Upper lobe of left lung (tissue), 6 donors: ENCODE measurements at regions not wholly inside any gene's neighbourhood (a gene's known extent, or its start where the extent isn't known, plus 50 kb on each side); places are given as distances from the start of the nearest gene placed in this dataset.

Experiments used
- ATAC-seq, 2 donors: fragments of 200-7000 bp; cut with Tn5 transposase; one replicate each; pipeline ENCODE4 v1.9.1; 2022; ENCODE audit warnings: mild to moderate bottlenecking in 2 of 2, moderate library complexity in 2 of 2; ENCODE audit not compliant: low FRiP score in 2 of 2
- DNase-seq, 2 donors: peaks; one replicate each; pipeline ENCODE4 v3.0.0-alpha.2; 2019 to 2020
- H3K27ac ChIP-seq, 4 donors: fragments of 200-600 bp; sonication (generic); one replicate each; pipeline ENCODE4 v1.5.1; 2016 to 2019
- H3K27me3 ChIP-seq, 4 donors: fragments of 200-600 bp; sonication (generic); one replicate each; pipeline ENCODE4 v1.5.1; 2017 to 2019
- H3K36me3 ChIP-seq, 4 donors: fragments of 200-600 bp; sonication (generic); one replicate each; pipeline ENCODE4 v1.5.1; 2016 to 2019
- H3K4me1 ChIP-seq, 4 donors: fragments of 200-600 bp; sonication (generic); one replicate each; pipeline ENCODE4 v1.5.1; 2018 to 2019
- H3K4me3 ChIP-seq, 4 donors: fragments of 200-600 bp; sonication (generic); one replicate each; pipeline ENCODE4 v1.5.1; 2017 to 2019; ENCODE audit warnings: mild to moderate bottlenecking in 2 of 4, moderate library complexity in 1 of 4
- H3K9me3 ChIP-seq, 4 donors: fragments of 200-600 bp; sonication (generic); one replicate each; pipeline ENCODE4 v1.5.1; 2018 to 2019
- EP300 ChIP-seq, 4 donors: sonication (generic); formaldehyde crosslinking; IDR thresholded peaks; one replicate each; pipeline ENCODE4 v1.5.1; 2017; ENCODE audit warnings: antibody characterized with exemption in 4 of 4, control low read depth in 2 of 4
- POLR2A ChIP-seq, 4 donors: fragments of 450-650 bp; IDR thresholded peaks; one replicate each; pipeline ENCODE4 v1.5.1; 2016 to 2017; ENCODE audit warnings: antibody characterized with exemption in 4 of 4, mild to moderate bottlenecking in 2 of 4
- POLR2AphosphoS5 ChIP-seq, 2 donors: sonication (generic); formaldehyde crosslinking; IDR thresholded peaks; one replicate each; pipeline ENCODE4 v1.5.1; 2017; ENCODE audit warnings: antibody characterized with exemption in 2 of 2
- WGBS, 2 donors: methylation state at CpG; one replicate each; pipeline ENCODE4 v1.1.5; 2017 to 2018; 5-methylcytosine and 5-hydroxymethylcytosine counted together
- TF ChIP-seq, protein P1 (sequence below), 6 experiments: fragments of 450-650 bp in 4 of 6; fragments of 200-600 bp in 2 of 6; sonication (generic) in 2 of 6; IDR thresholded peaks; one replicate each; pipeline ENCODE4 v1.5.1; 2016 to 2019; ENCODE audit warnings: antibody characterized with exemption in 6 of 6
- donor health status: DM: no; HTN: no; CAD: no; lungs with moderate emphysema.
- donor health status: DM: no; HTN: yes; CAD: no; lungs with severe emphysema.

DNA sequence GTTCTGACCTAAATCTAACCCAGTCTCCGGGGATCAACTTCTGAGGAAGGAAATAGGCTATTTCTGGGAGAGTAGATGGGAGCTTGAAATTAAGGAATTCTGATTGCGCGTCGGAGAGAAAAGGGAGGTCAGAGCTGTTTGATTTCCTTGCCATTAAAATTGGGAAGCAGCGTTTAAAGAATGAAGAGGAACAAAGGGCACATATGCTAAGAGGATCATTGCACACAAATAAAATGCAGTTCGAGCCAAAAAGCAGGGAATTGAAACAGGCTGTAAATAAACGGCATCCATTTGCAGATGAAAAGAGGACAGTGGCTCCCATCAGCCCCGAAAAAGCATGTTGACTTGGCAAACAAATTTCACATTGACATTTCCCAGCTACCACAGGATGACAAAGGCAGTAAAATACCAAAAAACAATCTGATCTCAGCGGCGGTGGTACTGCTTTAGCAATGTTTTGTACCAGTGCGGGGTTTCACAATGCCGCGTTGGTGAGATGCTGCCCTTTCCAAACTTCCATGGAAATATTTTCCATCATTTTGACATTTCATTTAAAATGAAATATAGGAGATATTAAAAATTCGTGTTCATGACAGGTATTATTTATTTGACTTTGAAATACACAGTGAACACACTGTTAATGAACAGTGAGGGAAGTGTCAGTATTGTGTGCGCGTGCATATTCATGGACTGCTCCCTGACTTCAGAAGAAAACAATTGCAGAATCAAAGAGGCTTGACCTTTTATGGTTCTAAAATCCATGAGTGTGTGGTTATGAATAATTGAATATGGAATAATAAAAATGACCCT lies 108.8 kb downstream of the SQOR start:
- Histone ChIP-seq H3K4me1 (no peaks in the 10 kb centered on the region), H3K36me3 (no peaks in the 10 kb centered on the region), H3K9me3 (no peaks in the 10 kb centered on the region), H3K4me3 (no peak overlapping the region), H3K27ac (no peak overlapping the region), H3K27me3 (no peaks in the 10 kb centered on the region)
- no peak for DNase-seq
- ATAC-seq = no peak
- 57 to 60% methylated on average over 16 of the region's 16 CpGs for WGBS, 2 donors
- TF ChIP-seq EP300 (IDR thresholded peaks at IDR 0.05) (no peak), POLR2A (IDR thresholded peaks at IDR 0.05) (no peak), POLR2AphosphoS5 (IDR thresholded peaks at IDR 0.05) (no peak)
- TF ChIP-seq, protein P1, sequence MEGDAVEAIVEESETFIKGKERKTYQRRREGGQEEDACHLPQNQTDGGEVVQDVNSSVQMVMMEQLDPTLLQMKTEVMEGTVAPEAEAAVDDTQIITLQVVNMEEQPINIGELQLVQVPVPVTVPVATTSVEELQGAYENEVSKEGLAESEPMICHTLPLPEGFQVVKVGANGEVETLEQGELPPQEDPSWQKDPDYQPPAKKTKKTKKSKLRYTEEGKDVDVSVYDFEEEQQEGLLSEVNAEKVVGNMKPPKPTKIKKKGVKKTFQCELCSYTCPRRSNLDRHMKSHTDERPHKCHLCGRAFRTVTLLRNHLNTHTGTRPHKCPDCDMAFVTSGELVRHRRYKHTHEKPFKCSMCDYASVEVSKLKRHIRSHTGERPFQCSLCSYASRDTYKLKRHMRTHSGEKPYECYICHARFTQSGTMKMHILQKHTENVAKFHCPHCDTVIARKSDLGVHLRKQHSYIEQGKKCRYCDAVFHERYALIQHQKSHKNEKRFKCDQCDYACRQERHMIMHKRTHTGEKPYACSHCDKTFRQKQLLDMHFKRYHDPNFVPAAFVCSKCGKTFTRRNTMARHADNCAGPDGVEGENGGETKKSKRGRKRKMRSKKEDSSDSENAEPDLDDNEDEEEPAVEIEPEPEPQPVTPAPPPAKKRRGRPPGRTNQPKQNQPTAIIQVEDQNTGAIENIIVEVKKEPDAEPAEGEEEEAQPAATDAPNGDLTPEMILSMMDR (IDR thresholded peaks at IDR 0.05) = no peak

DNA sequence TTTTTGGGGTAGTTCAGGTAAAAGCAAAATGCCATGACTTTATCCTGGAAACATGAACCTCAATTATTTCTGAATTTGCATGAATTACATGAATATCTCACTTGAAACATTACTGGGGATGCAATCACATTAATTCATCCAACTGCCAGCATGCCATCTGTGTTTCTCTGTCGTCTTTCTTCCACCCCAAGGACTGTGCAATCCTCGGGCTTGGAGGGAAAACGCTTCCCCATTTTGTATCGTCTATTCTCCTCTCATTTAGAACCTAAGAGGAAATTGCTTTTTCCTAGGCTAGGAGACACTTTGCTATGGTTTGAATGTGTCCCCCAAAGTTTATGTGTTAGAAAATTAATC lies 109.4 kb downstream of the SQOR start:
- no peak overlapping the region for H3K27ac ChIP-seq
- H3K4me1 ChIP-seq = no peaks in the 10 kb centered on the region
- DNase-seq (no peak), ATAC-seq (no peak)
- no peak for TF ChIP-seq POLR2AphosphoS5 (IDR thresholded peaks at IDR 0.05)
- TF ChIP-seq POLR2A (IDR thresholded peaks at IDR 0.05) = no peak
- TF ChIP-seq, protein P1 (IDR thresholded peaks at IDR 0.05) = no peak
- no peak for TF ChIP-seq EP300 (IDR thresholded peaks at IDR 0.05)
- no peaks in the 10 kb centered on the region for H3K36me3 ChIP-seq
- no peaks in the 10 kb centered on the region for H3K9me3 ChIP-seq
- no peak overlapping the region for H3K4me3 ChIP-seq
- 51 to 72% methylated on average over 4 of the region's 4 CpGs for WGBS, 2 donors
- no peaks in the 10 kb centered on the region for H3K27me3 ChIP-seq

DNA sequence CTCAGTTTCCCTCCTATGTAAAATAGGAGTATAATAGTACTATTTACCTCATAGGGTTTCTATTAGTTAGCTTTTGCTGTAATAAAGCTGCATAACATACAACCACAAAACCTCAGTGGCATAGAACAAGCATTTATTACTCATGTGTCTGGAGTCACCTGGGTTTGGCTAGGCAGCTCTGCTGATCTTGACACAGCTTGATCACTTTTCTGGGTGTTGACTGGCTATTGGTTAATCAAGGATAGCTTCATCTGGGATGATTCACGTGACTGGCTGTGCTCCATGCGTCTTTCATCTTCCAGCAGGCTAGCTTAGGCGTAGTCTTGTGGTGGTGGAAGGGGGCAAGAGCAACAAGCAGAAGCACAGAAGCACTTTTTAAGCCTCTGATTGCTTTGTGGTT lies 112.6 kb downstream of the SQOR start:
- DNase-seq (no peak), ATAC-seq (no peak)
- WGBS, 2 donors = 68% methylated on average over 3 of the region's 3 CpGs
- no peak overlapping the region for H3K4me3 ChIP-seq
- H3K27me3 ChIP-seq = no peaks in the 10 kb centered on the region
- H3K36me3 ChIP-seq = no peaks in the 10 kb centered on the region
- H3K9me3 ChIP-seq = no peaks in the 10 kb centered on the region
- no peak overlapping the region for H3K27ac ChIP-seq
- TF ChIP-seq EP300 (IDR thresholded peaks at IDR 0.05) (no peak), POLR2AphosphoS5 (IDR thresholded peaks at IDR 0.05) (no peak), POLR2A (IDR thresholded peaks at IDR 0.05) (no peak)
- TF ChIP-seq, protein P1 (IDR thresholded peaks at IDR 0.05) = no peak
- no peaks in the 10 kb centered on the region for H3K4me1 ChIP-seq

DNA sequence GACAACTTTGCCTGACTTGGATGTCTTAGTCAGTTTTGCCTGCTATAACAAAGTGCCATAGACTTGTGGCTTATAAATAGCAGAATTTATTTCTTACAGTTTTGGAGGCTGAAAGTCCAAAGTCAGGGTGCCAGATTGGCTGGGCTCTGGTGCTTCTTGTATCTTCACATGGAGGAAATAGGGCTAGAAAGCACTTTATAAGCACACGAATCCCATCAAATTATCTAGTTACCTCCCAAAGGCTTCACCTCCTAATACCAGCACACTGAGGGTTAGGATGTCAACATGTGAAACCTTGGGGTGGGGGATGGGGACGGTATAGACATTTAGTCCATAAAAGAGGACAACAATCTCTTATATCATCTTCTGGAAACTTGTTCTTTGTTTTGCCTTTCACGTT lies 116.8 kb downstream of the SQOR start:
- WGBS, 2 donors = 61 to 62% methylated on average over 3 of the region's 3 CpGs
- H3K27ac ChIP-seq = no peak overlapping the region
- TF ChIP-seq, protein P1 (IDR thresholded peaks at IDR 0.05) = no peak
- TF ChIP-seq POLR2AphosphoS5 (IDR thresholded peaks at IDR 0.05) = no peak
- TF ChIP-seq POLR2A (IDR thresholded peaks at IDR 0.05) = no peak
- no peak for TF ChIP-seq EP300 (IDR thresholded peaks at IDR 0.05)
- no peaks in the 10 kb centered on the region for H3K9me3 ChIP-seq
- no peaks in the 10 kb centered on the region for H3K36me3 ChIP-seq
- ATAC-seq = no peak
- no peaks in the 10 kb centered on the region for H3K4me1 ChIP-seq
- H3K27me3 ChIP-seq = no peaks in the 10 kb centered on the region
- DNase-seq = no peak
- H3K4me3 ChIP-seq = no peak overlapping the region

DNA sequence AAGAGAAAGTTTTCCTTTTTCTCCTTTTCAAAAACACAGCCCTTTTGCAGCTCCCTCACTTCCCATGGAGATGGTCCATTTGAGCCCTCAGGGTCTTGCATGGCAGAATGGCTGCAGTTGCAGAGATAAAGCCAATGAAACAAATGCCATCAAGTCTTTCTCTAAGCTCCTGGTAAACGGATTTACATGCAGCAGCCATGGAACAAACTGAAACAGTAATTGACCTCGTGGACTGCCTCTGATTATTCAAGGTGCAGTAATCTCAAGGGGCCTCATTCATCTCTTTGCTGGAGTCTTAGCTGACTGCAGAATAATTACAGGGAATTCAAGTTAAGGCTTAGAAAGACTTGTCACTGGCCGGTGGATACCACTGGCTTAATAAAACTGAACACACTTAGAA lies 125.1 kb downstream of the SQOR start:
- Histone ChIP-seq H3K27ac (no peak overlapping the region), H3K4me1 (no peaks in the 10 kb centered on the region), H3K4me3 (no peak overlapping the region), H3K36me3 (no peaks in the 10 kb centered on the region), H3K27me3 (no peaks in the 10 kb centered on the region), H3K9me3 (no peaks in the 10 kb centered on the region)
- no peak for TF ChIP-seq POLR2A (IDR thresholded peaks at IDR 0.05)
- TF ChIP-seq, protein P1 (IDR thresholded peaks at IDR 0.05) = no peak
- TF ChIP-seq EP300 (IDR thresholded peaks at IDR 0.05) = no peak
- no peak for TF ChIP-seq POLR2AphosphoS5 (IDR thresholded peaks at IDR 0.05)
- WGBS, 2 donors = 47 to 68% methylated on average over 3 of the region's 3 CpGs
- DNase-seq (no peak), ATAC-seq (no peak)
